ENCODE measurements at regions not wholly inside any gene's neighbourhood (a gene's known extent, or its start where the extent isn't known, plus 50 kb on each side); places are given as distances from the start of the nearest gene placed in this dataset.

DNA sequence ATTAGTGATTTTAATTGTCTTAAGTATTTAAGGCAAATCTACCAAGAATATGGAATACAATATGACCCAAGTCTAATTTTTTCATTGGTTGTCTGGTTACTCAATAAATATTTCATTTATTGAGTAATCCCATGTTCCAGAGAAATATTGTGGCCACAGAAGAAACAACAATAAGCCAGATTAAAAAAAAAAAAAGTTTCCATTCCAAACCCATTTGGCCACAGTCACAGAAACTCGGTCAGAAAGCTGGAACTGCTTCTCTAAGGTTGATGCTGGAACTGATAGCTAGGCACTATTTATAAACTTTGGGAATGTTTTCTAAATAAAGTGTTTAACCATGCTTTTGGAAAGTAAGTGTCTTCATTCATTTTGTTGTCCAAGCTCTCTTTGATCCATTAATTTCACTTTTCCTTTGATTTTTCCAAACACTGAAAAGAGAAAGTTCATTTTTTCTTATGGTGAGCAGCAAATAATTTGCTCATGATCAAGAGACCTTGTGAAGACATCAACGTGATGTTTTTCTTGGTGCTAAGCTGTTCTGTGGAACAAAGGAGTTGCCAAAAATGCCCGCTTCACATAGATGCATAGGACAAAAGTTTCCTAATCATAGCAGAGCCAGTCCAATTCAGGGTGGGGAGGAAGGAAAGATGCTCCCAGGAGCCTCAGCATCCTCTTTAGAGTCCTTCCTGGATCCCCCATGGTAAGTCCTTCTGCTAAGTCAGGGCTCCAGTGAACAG is 72.1 kb upstream of the CCBE1 start:
- Histone ChIP-seq H3K27me3 (replicated peaks; ENCODE audit: control insufficient read depth, insufficient read depth, low read length) (no peaks in the 10 kb centered on the region), H3K9ac (ENCODE audit: low read length) (peak overlapping the region; percentile 73), H3K4me3 (ENCODE audit: low read length) (peak overlapping the region; percentile 58), H3K36me3 (ENCODE audit: control insufficient read depth, insufficient read depth, low read length, severe bottlenecking) (no peaks in the 10 kb centered on the region), H3K9me3 (ENCODE audit: control insufficient read depth, low read length) (no peaks in the 10 kb centered on the region), H3K4me1 (ENCODE audit: control insufficient read depth, insufficient read depth, low read length) (peaks cover 28% of the 10 kb centered on the region)
- DNase-seq (ENCODE audit: low read depth): peak; percentile 67

DNA sequence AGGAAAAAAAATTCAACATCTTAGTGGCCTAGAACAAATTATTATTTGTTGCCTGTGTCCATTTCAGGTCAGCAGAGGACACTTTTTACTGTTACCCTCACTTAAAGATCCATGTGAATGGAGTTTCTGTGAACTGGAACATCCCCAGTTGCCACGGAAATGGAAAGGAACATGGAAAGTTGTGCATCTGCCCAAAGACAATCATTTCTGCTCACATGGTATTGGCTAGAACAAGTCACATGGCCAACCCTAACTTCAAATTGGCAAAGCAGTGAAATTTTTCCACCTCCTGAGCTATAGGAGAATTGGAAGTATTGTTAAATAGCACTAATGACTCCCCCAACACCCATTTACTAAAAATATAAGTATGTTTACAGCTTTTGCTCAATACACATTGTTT is 71.2 kb upstream of the CCBE1 start:
- H3K36me3 ChIP-seq (ENCODE audit: control insufficient read depth, insufficient read depth, low read length, severe bottlenecking): no peaks in the 10 kb centered on the region
- no peaks in the 10 kb centered on the region for H3K9me3 ChIP-seq (ENCODE audit: control insufficient read depth, low read length)
- peaks cover 28% of the 10 kb centered on the region for H3K4me1 ChIP-seq (ENCODE audit: control insufficient read depth, insufficient read depth, low read length)
- H3K9ac ChIP-seq (ENCODE audit: low read length): peak overlapping the region; percentile 60
- no peaks in the 10 kb centered on the region for H3K27me3 ChIP-seq (replicated peaks; ENCODE audit: control insufficient read depth, insufficient read depth, low read length)
- DNase-seq (ENCODE audit: low read depth): no peak
- H3K4me3 ChIP-seq (ENCODE audit: low read length): peak overlapping the region; percentile 3

DNA sequence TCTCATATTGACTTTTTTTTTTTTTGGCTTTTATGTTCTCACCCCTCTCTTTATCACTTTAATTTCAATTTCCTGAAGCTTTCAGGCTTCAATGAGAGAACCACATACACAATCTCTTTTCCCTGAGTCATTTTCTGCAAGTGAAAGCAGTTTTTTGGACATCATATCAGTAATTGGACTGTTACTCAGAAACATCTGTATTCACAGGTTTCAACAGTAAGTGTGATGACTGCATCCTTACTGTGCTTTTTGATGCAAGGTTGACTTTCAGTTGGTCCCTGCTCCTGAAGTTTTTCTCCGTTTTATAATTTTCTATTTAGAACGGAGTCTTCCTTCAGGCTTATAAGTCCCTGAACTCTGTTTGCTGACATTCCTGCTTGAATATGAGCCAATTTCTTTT is 70.5 kb upstream of the CCBE1 start:
- Histone ChIP-seq H3K36me3 (ENCODE audit: control insufficient read depth, insufficient read depth, low read length, severe bottlenecking) (no peaks in the 10 kb centered on the region), H3K4me3 (ENCODE audit: low read length) (no peak overlapping the region), H3K4me1 (ENCODE audit: control insufficient read depth, insufficient read depth, low read length) (peaks cover 28% of the 10 kb centered on the region), H3K27me3 (replicated peaks; ENCODE audit: control insufficient read depth, insufficient read depth, low read length) (no peaks in the 10 kb centered on the region), H3K9ac (ENCODE audit: low read length) (peak overlapping the region; percentile 60), H3K9me3 (ENCODE audit: control insufficient read depth, low read length) (no peaks in the 10 kb centered on the region)
- DNase-seq (ENCODE audit: low read depth): peak; percentile 60

DNA sequence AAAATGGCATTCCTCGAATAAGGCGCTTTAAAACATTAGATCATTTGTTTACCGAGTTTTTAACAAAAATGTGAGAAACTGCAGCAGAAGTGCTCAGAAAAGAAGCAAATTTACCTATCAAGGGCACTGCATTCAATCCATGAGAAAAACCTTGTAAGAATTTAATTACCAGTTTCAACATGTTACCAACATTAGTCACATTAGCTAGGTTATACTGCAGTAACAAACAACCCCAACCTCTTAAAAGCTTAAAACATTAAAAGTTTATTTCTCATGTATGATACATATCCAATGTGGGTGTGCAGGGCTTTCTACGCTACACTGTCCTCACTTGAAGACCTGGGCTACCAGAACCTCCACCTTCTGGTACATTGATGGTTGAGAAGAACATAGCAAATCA is 68.1 kb upstream of the CCBE1 start:
- H3K4me1 ChIP-seq (ENCODE audit: control insufficient read depth, insufficient read depth, low read length): peaks cover 28% of the 10 kb centered on the region
- no peak overlapping the region for H3K4me3 ChIP-seq (ENCODE audit: low read length)
- DNase-seq (ENCODE audit: low read depth): no peak
- no peak overlapping the region for H3K9ac ChIP-seq (ENCODE audit: low read length)
- H3K27me3 ChIP-seq (replicated peaks; ENCODE audit: control insufficient read depth, insufficient read depth, low read length): no peaks in the 10 kb centered on the region
- no peaks in the 10 kb centered on the region for H3K36me3 ChIP-seq (ENCODE audit: control insufficient read depth, insufficient read depth, low read length, severe bottlenecking)
- no peaks in the 10 kb centered on the region for H3K9me3 ChIP-seq (ENCODE audit: control insufficient read depth, low read length)

DNA sequence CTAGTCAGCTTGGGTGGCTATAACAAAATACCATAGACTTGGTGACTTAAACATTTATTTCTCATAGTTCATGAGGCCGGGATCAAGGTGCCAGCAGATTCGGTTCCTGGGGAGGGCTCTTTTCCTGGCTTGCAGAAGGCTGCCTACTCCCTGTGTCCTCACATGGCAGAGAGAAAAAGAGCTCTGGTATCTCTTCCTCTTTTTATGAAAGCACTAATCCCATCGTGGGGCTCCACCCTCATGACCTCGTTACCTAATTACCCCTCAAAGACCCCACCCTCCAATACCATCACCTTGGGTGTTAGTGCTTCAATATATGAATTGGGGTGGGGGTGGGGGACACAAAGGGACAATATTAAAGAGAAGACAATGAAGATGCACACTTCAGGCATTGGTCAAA is 67.1 kb upstream of the CCBE1 start:
- Histone ChIP-seq H3K4me3 (ENCODE audit: low read length) (no peak overlapping the region), H3K36me3 (ENCODE audit: control insufficient read depth, insufficient read depth, low read length, severe bottlenecking) (no peaks in the 10 kb centered on the region), H3K9ac (ENCODE audit: low read length) (no peak overlapping the region), H3K9me3 (ENCODE audit: control insufficient read depth, low read length) (no peaks in the 10 kb centered on the region), H3K4me1 (ENCODE audit: control insufficient read depth, insufficient read depth, low read length) (peaks cover 19% of the 10 kb centered on the region), H3K27me3 (replicated peaks; ENCODE audit: control insufficient read depth, insufficient read depth, low read length) (no peaks in the 10 kb centered on the region)
- no peak for DNase-seq (ENCODE audit: low read depth)

DNA sequence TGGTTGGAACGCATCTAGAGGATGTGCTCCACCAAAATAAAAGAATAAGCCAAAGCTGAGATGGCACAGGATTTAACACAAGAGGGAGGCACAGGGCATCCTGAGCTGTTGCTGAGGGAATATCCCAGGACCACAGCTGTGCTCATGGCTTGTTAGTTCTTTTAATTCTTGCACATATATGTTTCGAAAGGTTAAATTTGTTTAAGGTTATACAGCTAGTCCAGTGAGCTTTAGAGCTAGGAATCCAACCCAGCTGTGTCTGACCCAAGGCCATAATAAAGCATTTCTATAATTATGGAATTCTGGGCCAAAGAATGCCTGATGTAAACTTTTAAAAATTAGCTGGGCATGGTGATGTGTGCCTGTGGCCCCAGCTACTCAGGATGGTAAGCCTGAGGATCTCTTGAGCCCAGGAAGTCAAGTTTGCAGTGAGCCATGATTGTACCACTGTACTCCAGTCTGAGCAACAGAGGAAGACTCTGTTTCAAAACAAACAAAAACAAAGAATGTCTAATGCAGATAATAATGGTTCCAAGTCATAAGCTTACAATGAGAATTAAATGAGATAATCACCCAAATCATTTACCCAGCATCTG is 66.4 kb upstream of the CCBE1 start:
- peak; percentile 59 for DNase-seq (ENCODE audit: low read depth)
- Histone ChIP-seq H3K9ac (ENCODE audit: low read length) (no peak overlapping the region), H3K27me3 (replicated peaks; ENCODE audit: control insufficient read depth, insufficient read depth, low read length) (no peaks in the 10 kb centered on the region), H3K9me3 (ENCODE audit: control insufficient read depth, low read length) (no peaks in the 10 kb centered on the region), H3K4me1 (ENCODE audit: control insufficient read depth, insufficient read depth, low read length) (peaks cover 14% of the 10 kb centered on the region), H3K4me3 (ENCODE audit: low read length) (no peak overlapping the region), H3K36me3 (ENCODE audit: control insufficient read depth, insufficient read depth, low read length, severe bottlenecking) (no peaks in the 10 kb centered on the region)

DNA sequence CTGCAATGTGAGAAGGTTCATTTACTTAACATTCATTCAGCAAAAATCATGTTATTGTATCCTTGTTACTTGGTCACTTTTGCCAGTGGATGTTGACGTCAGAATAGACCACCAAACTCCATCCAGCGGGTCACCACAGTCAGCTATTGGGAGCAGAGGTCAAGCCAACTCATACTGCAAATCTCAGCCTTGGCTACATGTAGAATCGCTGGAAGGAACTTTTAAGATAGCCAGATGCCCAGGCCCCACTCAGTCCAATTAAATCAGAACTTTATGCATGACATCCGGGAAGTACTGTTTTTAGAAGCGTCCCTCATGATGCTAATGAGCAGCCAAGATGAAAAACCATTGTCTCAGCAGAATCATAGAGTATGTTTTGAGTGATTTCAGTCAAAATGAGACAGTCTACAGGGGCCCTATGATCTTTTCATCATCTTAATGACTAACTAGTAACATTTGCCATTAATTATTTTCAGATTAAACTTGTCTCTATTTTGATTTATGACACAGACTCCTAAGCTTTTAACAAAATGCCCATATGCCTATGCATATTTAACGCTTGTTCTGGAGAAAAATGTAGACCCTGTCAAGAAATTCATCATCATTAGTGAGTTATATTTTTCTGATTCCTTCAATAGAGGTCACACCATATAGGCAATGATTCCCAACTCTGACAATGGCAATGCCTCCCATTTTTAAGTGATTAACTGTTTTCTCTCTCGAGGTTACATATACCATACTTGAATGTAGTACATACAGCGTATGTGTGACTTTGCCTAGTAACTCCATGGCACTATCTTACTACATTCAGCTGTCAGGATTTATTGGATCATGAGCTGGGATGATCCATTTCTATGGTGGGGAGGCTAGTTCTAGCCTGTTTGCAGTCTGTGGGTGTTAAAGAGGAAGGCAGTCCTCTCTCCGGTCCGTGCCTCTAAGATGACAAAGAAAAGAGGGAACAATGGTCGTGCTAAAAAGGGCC is 63.7 kb upstream of the CCBE1 start:
- no peak overlapping the region for H3K4me3 ChIP-seq (ENCODE audit: low read length)
- H3K27me3 ChIP-seq (replicated peaks; ENCODE audit: control insufficient read depth, insufficient read depth, low read length): no peaks in the 10 kb centered on the region
- H3K4me1 ChIP-seq (ENCODE audit: control insufficient read depth, insufficient read depth, low read length): peaks cover 8% of the 10 kb centered on the region
- no peak for DNase-seq (ENCODE audit: low read depth)
- H3K9me3 ChIP-seq (ENCODE audit: control insufficient read depth, low read length): no peaks in the 10 kb centered on the region
- H3K9ac ChIP-seq (ENCODE audit: low read length): no peak overlapping the region
- H3K36me3 ChIP-seq (ENCODE audit: control insufficient read depth, insufficient read depth, low read length, severe bottlenecking): no peaks in the 10 kb centered on the region

DNA sequence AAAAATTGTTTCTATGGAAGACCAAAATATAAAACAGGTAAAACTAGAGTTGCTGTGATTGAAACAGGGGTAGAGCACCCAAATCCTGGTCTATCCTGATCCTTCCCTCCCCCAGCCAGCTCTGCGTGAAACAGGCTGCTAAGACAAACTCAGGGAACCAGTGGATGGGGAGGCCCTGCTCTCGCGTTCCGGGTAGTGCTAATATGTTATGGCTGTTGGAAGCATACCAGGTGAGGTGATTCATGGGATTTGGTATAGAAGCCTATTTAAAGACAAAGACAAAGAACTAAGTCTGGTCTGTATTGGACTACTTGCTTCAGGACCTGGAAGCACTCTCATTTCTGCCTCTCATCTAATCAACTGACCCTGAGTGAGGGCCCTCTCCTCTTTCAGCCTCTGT is 63.0 kb upstream of the CCBE1 start:
- Histone ChIP-seq H3K27me3 (replicated peaks; ENCODE audit: control insufficient read depth, insufficient read depth, low read length) (no peaks in the 10 kb centered on the region), H3K4me3 (ENCODE audit: low read length) (no peak overlapping the region), H3K36me3 (ENCODE audit: control insufficient read depth, insufficient read depth, low read length, severe bottlenecking) (no peaks in the 10 kb centered on the region), H3K4me1 (ENCODE audit: control insufficient read depth, insufficient read depth, low read length) (peaks cover 8% of the 10 kb centered on the region), H3K9ac (ENCODE audit: low read length) (no peak overlapping the region), H3K9me3 (ENCODE audit: control insufficient read depth, low read length) (no peaks in the 10 kb centered on the region)
- no peak for DNase-seq (ENCODE audit: low read depth)

DNA sequence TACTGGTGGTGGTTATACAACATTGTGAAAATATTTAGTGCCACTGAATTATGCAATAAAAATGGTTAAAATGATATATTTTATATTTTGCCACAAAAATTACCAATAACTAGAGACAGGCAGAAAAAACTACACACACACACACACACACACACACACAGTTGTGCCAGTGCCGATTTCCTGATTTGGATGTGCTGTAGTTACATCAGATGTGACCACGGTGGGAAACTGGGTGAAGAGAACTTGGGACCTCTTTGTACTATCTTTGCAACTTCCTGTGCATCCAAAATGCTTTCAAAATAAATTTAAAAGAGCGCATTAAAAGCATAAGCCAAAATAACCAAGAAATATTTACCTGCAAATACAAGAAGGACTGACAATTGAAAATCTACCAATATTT is 61.6 kb upstream of the CCBE1 start:
- peaks cover 8% of the 10 kb centered on the region for H3K4me1 ChIP-seq (ENCODE audit: control insufficient read depth, insufficient read depth, low read length)
- H3K4me3 ChIP-seq (ENCODE audit: low read length): no peak overlapping the region
- no peaks in the 10 kb centered on the region for H3K36me3 ChIP-seq (ENCODE audit: control insufficient read depth, insufficient read depth, low read length, severe bottlenecking)
- H3K27me3 ChIP-seq (replicated peaks; ENCODE audit: control insufficient read depth, insufficient read depth, low read length): no peaks in the 10 kb centered on the region
- no peaks in the 10 kb centered on the region for H3K9me3 ChIP-seq (ENCODE audit: control insufficient read depth, low read length)
- H3K9ac ChIP-seq (ENCODE audit: low read length): no peak overlapping the region
- DNase-seq (ENCODE audit: low read depth): no peak

DNA sequence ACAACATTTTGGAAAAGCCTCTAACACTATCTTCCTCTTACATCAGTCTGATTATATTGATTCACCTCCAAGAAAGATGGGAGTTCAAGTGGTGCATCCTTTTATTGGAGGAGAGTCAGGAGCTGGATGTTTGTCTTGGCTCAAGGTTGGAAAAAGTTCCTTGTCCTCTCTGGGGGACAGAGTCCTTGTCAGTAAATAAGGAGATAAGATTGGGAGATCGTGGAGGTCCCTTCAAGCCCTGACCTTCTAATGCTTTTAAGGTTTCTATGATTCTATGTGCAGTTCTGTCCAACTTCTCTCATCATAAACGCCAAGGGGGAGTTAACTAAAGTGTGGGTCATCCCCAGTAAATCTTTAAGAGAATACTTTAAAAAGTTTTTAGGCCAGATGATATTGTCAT is 60.9 kb upstream of the CCBE1 start:
- no peaks in the 10 kb centered on the region for H3K27me3 ChIP-seq (replicated peaks; ENCODE audit: control insufficient read depth, insufficient read depth, low read length)
- no peak for DNase-seq (ENCODE audit: low read depth)
- H3K36me3 ChIP-seq (ENCODE audit: control insufficient read depth, insufficient read depth, low read length, severe bottlenecking): no peaks in the 10 kb centered on the region

DNA sequence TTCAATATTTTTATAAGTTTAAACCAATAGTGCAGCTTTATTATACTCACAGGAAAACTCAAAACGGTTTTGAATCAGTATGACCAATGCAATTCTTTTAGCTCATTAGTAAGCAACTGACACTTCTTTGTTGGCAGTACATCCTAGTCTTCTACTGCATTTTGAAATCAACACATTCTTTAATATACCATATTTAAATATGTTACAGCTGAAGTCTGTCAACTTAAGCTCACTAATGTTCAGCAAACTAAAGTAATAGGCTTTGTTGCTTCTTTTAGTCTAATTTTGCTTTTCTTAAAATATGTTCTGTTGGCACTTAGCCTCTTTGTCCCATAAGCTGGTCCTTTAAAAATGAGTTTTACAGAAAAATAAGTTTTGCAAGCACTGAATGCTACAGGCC is 55.4 kb upstream of the CCBE1 start:
- Histone ChIP-seq H3K9me3 (ENCODE audit: control insufficient read depth, low read length) (no peaks in the 10 kb centered on the region), H3K4me1 (ENCODE audit: control insufficient read depth, insufficient read depth, low read length) (peaks cover 49% of the 10 kb centered on the region), H3K4me3 (ENCODE audit: low read length) (no peak overlapping the region), H3K9ac (ENCODE audit: low read length) (peak overlapping the region; percentile 73), H3K27me3 (replicated peaks; ENCODE audit: control insufficient read depth, insufficient read depth, low read length) (no peaks in the 10 kb centered on the region), H3K36me3 (ENCODE audit: control insufficient read depth, insufficient read depth, low read length, severe bottlenecking) (no peaks in the 10 kb centered on the region)
- DNase-seq (ENCODE audit: low read depth): peak; percentile 34

More for the DNA sequence above, 60.9 kb upstream of the CCBE1 start:
- Histone ChIP-seq H3K9me3 (ENCODE audit: control insufficient read depth, low read length) (no peaks in the 10 kb centered on the region), H3K9ac (ENCODE audit: low read length) (no peak overlapping the region), H3K4me3 (ENCODE audit: low read length) (no peak overlapping the region), H3K4me1 (ENCODE audit: control insufficient read depth, insufficient read depth, low read length) (peaks cover 13% of the 10 kb centered on the region)

Data from adipocyte (in vitro differentiated cells).